ENCODE measurements at regions not wholly inside any gene's neighbourhood (a gene's known extent, or its start where the extent isn't known, plus 50 kb on each side); places are given as distances from the start of the nearest gene placed in this dataset.

DNA sequence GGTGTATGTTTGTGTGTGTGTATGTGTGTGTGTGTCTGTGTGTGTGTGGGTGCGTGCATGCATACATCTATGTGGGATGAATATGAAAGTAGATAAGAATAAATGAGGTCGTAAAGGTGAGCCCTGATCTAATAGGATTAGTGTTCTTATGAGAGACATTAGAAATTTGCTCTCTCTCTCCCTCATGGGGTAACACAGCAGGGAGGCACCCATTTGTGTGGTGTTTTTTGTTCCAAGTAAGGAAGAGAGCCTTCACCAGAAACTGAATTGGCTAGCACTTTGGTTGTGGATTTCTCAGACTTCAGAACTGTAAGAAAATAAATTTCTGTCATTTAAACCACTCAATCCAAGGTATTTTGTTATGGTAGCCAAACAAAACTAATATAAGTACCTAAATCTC lies 353.7 kb upstream of the CHRM2 start:
- no peak for DNase-seq
- BruUV-seq (replicated peaks): no TSS peak
- POLR2A ChIA-PET (ENCODE audit: unreplicated experiment): no interaction called here
- intact Hi-C loops (cut with micrococcal nuclease; ENCODE audit: unreplicated experiment): no loop called here
- TF ChIP-seq, protein P1, sequence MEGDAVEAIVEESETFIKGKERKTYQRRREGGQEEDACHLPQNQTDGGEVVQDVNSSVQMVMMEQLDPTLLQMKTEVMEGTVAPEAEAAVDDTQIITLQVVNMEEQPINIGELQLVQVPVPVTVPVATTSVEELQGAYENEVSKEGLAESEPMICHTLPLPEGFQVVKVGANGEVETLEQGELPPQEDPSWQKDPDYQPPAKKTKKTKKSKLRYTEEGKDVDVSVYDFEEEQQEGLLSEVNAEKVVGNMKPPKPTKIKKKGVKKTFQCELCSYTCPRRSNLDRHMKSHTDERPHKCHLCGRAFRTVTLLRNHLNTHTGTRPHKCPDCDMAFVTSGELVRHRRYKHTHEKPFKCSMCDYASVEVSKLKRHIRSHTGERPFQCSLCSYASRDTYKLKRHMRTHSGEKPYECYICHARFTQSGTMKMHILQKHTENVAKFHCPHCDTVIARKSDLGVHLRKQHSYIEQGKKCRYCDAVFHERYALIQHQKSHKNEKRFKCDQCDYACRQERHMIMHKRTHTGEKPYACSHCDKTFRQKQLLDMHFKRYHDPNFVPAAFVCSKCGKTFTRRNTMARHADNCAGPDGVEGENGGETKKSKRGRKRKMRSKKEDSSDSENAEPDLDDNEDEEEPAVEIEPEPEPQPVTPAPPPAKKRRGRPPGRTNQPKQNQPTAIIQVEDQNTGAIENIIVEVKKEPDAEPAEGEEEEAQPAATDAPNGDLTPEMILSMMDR (conservative IDR thresholded peaks at IDR 0.05): no peak
- no peak for TF ChIP-seq EZH2 (IDR thresholded peaks at IDR 0.05; ENCODE audit: low read depth)
- Histone ChIP-seq H3K79me2 (ENCODE audit: low read depth) (no peaks in the 10 kb centered on the region), H3K27ac (no peak overlapping the region), H3K9me3 (ENCODE audit: insufficient read depth, low read depth) (no peaks in the 10 kb centered on the region), H3K4me1 (replicated peaks; ENCODE audit: insufficient read depth) (no peaks in the 10 kb centered on the region), H2AFZ (no peak overlapping the region), H3K4me3 (no peak overlapping the region), H3K4me2 (no peak overlapping the region), H3F3A (ENCODE audit: insufficient read depth, low read depth) (no peaks in the 10 kb centered on the region), H3K9me2 (ENCODE audit: insufficient read depth) (no peaks in the 10 kb centered on the region; the same call in 1 of the 2 replicates), H3K36me3 (ENCODE audit: low read depth) (no peaks in the 10 kb centered on the region), H4K20me1 (ENCODE audit: insufficient read depth) (no peaks in the 10 kb centered on the region), H3K27me3 (ENCODE audit: insufficient read depth, low read depth) (no peaks in the 10 kb centered on the region)
- CTCF ChIA-PET: no interaction called here

DNA sequence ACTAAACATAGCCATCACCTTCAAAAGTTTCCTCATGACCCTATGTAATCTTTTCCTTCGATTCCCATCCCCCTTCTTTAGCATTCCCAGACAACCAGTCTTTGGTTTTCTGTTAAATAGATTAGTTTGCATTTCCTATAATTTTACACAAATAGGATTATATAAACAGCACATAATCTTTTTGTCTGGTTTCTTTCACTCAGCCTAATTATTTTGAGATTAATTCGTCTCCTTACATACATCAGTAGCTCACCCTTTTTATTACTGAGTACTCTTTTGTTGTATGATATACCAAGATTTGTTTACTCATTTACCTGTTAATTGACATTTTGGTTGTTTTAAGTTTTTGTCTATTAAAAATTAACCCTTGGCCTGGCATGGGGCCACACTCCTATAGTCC lies 354.7 kb upstream of the CHRM2 start:
- no peak for TF ChIP-seq EZH2 (IDR thresholded peaks at IDR 0.05; ENCODE audit: low read depth)
- TF ChIP-seq, protein P1 (conservative IDR thresholded peaks at IDR 0.05): no peak
- intact Hi-C loops (cut with micrococcal nuclease; ENCODE audit: unreplicated experiment): no loop called here

DNA sequence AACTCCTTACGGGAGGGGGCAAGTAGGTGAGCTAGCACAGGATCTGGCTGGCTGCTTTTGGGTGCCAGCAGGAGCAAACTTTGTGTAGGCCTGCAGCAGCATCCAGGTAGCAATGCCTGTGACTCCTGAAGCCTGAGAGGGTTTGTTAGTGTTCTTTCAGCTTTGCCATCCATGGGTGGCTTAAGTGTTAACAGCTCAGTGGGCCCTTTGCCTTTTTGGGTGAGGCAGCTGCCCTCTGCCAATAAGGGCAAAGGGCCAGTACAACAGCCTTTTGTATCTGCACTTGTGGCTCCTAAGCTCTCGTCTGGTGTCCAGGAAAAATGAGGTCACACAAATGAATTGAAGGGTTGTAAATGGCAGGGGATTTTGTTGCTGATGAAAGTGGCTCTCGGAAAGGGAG lies 359.0 kb upstream of the CHRM2 start:
- H2AFZ ChIP-seq: no peak overlapping the region
- no peaks in the 10 kb centered on the region for H3F3A ChIP-seq (ENCODE audit: insufficient read depth, low read depth)
- H3K4me3 ChIP-seq: no peak overlapping the region
- intact Hi-C loops (cut with micrococcal nuclease; ENCODE audit: unreplicated experiment): no loop called here
- no peaks in the 10 kb centered on the region for H3K27me3 ChIP-seq (ENCODE audit: insufficient read depth, low read depth)
- H3K79me2 ChIP-seq (ENCODE audit: low read depth): no peaks in the 10 kb centered on the region
- no peaks in the 10 kb centered on the region; the same call in 1 of the 2 replicates for H3K9me2 ChIP-seq (ENCODE audit: insufficient read depth)
- no peaks in the 10 kb centered on the region for H3K4me1 ChIP-seq (replicated peaks; ENCODE audit: insufficient read depth)
- no peak overlapping the region for H3K4me2 ChIP-seq
- no peaks in the 10 kb centered on the region for H4K20me1 ChIP-seq (ENCODE audit: insufficient read depth)
- no TSS peak for BruUV-seq (replicated peaks)
- ChIA-PET POLR2A (ENCODE audit: unreplicated experiment) (no interaction called here), CTCF (no interaction called here)
- no peak overlapping the region for H3K27ac ChIP-seq
- H3K9me3 ChIP-seq (ENCODE audit: insufficient read depth, low read depth): no peaks in the 10 kb centered on the region
- TF ChIP-seq, protein P1 (conservative IDR thresholded peaks at IDR 0.05): no peak
- TF ChIP-seq EZH2 (IDR thresholded peaks at IDR 0.05; ENCODE audit: low read depth): no peak
- DNase-seq: no peak
- no peaks in the 10 kb centered on the region for H3K36me3 ChIP-seq (ENCODE audit: low read depth)

More for the DNA sequence above, 354.7 kb upstream of the CHRM2 start:
- Histone ChIP-seq H3K27me3 (ENCODE audit: insufficient read depth, low read depth) (no peaks in the 10 kb centered on the region), H3K4me2 (no peak overlapping the region), H4K20me1 (ENCODE audit: insufficient read depth) (no peaks in the 10 kb centered on the region), H3F3A (ENCODE audit: insufficient read depth, low read depth) (no peaks in the 10 kb centered on the region), H3K79me2 (ENCODE audit: low read depth) (no peaks in the 10 kb centered on the region), H3K9me2 (ENCODE audit: insufficient read depth) (no peaks in the 10 kb centered on the region; the same call in 1 of the 2 replicates), H3K4me1 (replicated peaks; ENCODE audit: insufficient read depth) (no peaks in the 10 kb centered on the region), H3K27ac (no peak overlapping the region), H2AFZ (no peak overlapping the region), H3K4me3 (no peak overlapping the region), H3K36me3 (ENCODE audit: low read depth) (no peaks in the 10 kb centered on the region), H3K9me3 (ENCODE audit: insufficient read depth, low read depth) (no peaks in the 10 kb centered on the region)
- no TSS peak for BruUV-seq (replicated peaks)
- CTCF ChIA-PET: no interaction called here
- POLR2A ChIA-PET (ENCODE audit: unreplicated experiment): no interaction called here
- no peak for DNase-seq

Data from PC-9 (cell line).